ENCODE measurements at regions not wholly inside any gene's neighbourhood (a gene's known extent, or its start where the extent isn't known, plus 50 kb on each side); places are given as distances from the start of the nearest gene placed in this dataset.

- Histone ChIP-seq H3K9me2 (ENCODE audit: insufficient read depth, low read length) (no peaks in the 10 kb centered on the region), H4K20me1 (ENCODE audit: insufficient read depth, low read length) (no peaks in the 10 kb centered on the region), H3K4me2 (ENCODE audit: low read length) (no peak overlapping the region), H3K4me1 (ENCODE audit: insufficient read depth, low read length, poor library complexity, severe bottlenecking) (no peaks in the 10 kb centered on the region), H3K79me2 (ENCODE audit: insufficient read depth, low read depth, low read length) (no peaks in the 10 kb centered on the region), H3K4me3 (ENCODE audit: low read depth, low read length, poor library complexity, severe bottlenecking) (no peak overlapping the region), H2AFZ (ENCODE audit: low read length) (no peak overlapping the region), H3K36me3 (ENCODE audit: insufficient read depth, low read length) (no peaks in the 10 kb centered on the region), H3K9me3 (ENCODE audit: low read length) (no peaks in the 10 kb centered on the region), H3K27ac (ENCODE audit: low read depth, low read length, poor library complexity, severe bottlenecking) (no peak overlapping the region)
- no peak for DNase-seq (ENCODE audit: low spot score)
- BruUV-seq (replicated peaks): no TSS peak
- TF ChIP-seq CTCF (conservative IDR thresholded peaks at IDR 0.05; ENCODE audit: low read length): no peak
- TF ChIP-seq EZH2phosphoT487 (IDR thresholded peaks at IDR 0.05; ENCODE audit: borderline replicate concordance, low read depth, low read length): no peak
- intact Hi-C loops (cut with micrococcal nuclease; ENCODE audit: unreplicated experiment): loop anchor here (10.0 kb wide), 1 partner anchor 488 kb away; no protein-coding TSS in a partner anchor
- POLR2A ChIA-PET: no interaction called here
- CTCF ChIA-PET (ENCODE audit: unreplicated experiment): no interaction called here
Measured at GRCh38 chr15:70212286-70212962, 114.7 kb upstream of the TLE3 start.

GRCh38 chr15:70210528-70210927 is 112.8 kb upstream of the TLE3 start:
- Histone ChIP-seq H2AFZ (ENCODE audit: low read length) (no peak overlapping the region), H3K36me3 (ENCODE audit: insufficient read depth, low read length) (no peaks in the 10 kb centered on the region), H3K4me3 (ENCODE audit: low read depth, low read length, poor library complexity, severe bottlenecking) (no peak overlapping the region), H3K9me3 (ENCODE audit: low read length) (no peaks in the 10 kb centered on the region), H3K9me2 (ENCODE audit: insufficient read depth, low read length) (no peaks in the 10 kb centered on the region), H3K27ac (ENCODE audit: low read depth, low read length, poor library complexity, severe bottlenecking) (no peak overlapping the region), H3K79me2 (ENCODE audit: insufficient read depth, low read depth, low read length) (no peaks in the 10 kb centered on the region), H3K4me1 (ENCODE audit: insufficient read depth, low read length, poor library complexity, severe bottlenecking) (no peaks in the 10 kb centered on the region), H3K4me2 (ENCODE audit: low read length) (no peak overlapping the region), H4K20me1 (ENCODE audit: insufficient read depth, low read length) (no peaks in the 10 kb centered on the region)
- ChIA-PET CTCF (ENCODE audit: unreplicated experiment) (no interaction called here), POLR2A (no interaction called here)
- intact Hi-C loops (cut with micrococcal nuclease; ENCODE audit: unreplicated experiment): loop anchor here (10.0 kb wide), 1 partner anchor 486 kb away; no protein-coding TSS in a partner anchor
- DNase-seq (ENCODE audit: low spot score): peak; percentile 10
- BruUV-seq (replicated peaks): no TSS peak
- no peak for TF ChIP-seq EZH2phosphoT487 (IDR thresholded peaks at IDR 0.05; ENCODE audit: borderline replicate concordance, low read depth, low read length)
- peak; percentile 58 for TF ChIP-seq CTCF (conservative IDR thresholded peaks at IDR 0.05; ENCODE audit: low read length)

GRCh38 chr15:70210076-70210475 is 112.4 kb upstream of the TLE3 start:
- DNase-seq (ENCODE audit: low spot score): no peak
- Histone ChIP-seq H3K4me1 (ENCODE audit: insufficient read depth, low read length, poor library complexity, severe bottlenecking) (no peaks in the 10 kb centered on the region), H3K79me2 (ENCODE audit: insufficient read depth, low read depth, low read length) (no peaks in the 10 kb centered on the region), H2AFZ (ENCODE audit: low read length) (no peak overlapping the region), H3K4me2 (ENCODE audit: low read length) (no peak overlapping the region), H3K27ac (ENCODE audit: low read depth, low read length, poor library complexity, severe bottlenecking) (no peak overlapping the region), H4K20me1 (ENCODE audit: insufficient read depth, low read length) (no peaks in the 10 kb centered on the region), H3K4me3 (ENCODE audit: low read depth, low read length, poor library complexity, severe bottlenecking) (no peak overlapping the region), H3K9me3 (ENCODE audit: low read length) (no peaks in the 10 kb centered on the region), H3K9me2 (ENCODE audit: insufficient read depth, low read length) (no peaks in the 10 kb centered on the region), H3K36me3 (ENCODE audit: insufficient read depth, low read length) (no peaks in the 10 kb centered on the region)
- ChIA-PET CTCF (ENCODE audit: unreplicated experiment) (no interaction called here), POLR2A (no interaction called here)
- TF ChIP-seq EZH2phosphoT487 (IDR thresholded peaks at IDR 0.05; ENCODE audit: borderline replicate concordance, low read depth, low read length): no peak
- no peak for TF ChIP-seq CTCF (conservative IDR thresholded peaks at IDR 0.05; ENCODE audit: low read length)
- intact Hi-C loops (cut with micrococcal nuclease; ENCODE audit: unreplicated experiment): loop anchor here (10.0 kb wide), 1 partner anchor 485 kb away; no protein-coding TSS in a partner anchor
- BruUV-seq (replicated peaks): no TSS peak

Data from OCI-LY7 (cell line).